D721Med (cell line): ENCODE measurements at regions not wholly inside any gene's neighbourhood (a gene's known extent, or its start where the extent isn't known, plus 50 kb on each side); places are given as distances from the start of the nearest gene placed in this dataset.

Experiments
- DNase-seq: peaks from one replicate; pipeline ENCODE4 v3.0.0; 2011; ENCODE audit warnings: low spot score; ENCODE audit not compliant: insufficient read length
- FAIRE-seq: peaks from 2 replicates; lab custom pipeline; 2011; peaks lifted over from hg19 to GRCh38; lab: Jason Lieb, UNC
- CTCF ChIP-seq: IDR thresholded peaks from 2 replicates; pipeline ENCODE4 v1.5.1; 2012; ENCODE audit warnings: mild to moderate bottlenecking, control low read depth; ENCODE audit not compliant: insufficient read depth; ENCODE audit errors: missing control alignments

- DNase-seq (no peak), FAIRE-seq (peak; percentile 46)
- TF ChIP-seq CTCF, result no peak
These were observed 187.2 kb upstream of the RGS6 start for GRCh38 chr14:71745072-71745471.

- FAIRE-seq (no peak), DNase-seq (no peak)
- TF ChIP-seq CTCF, result no peak
These were observed 184.0 kb upstream of the RGS6 start for GRCh38 chr14:71748196-71748595.

- DNase-seq (no peak), FAIRE-seq (no peak)
- no peak for TF ChIP-seq CTCF
These were observed 182.5 kb upstream of the RGS6 start for GRCh38 chr14:71749613-71750238.

GRCh38 chr14:71751264-71751663 lies 181.0 kb upstream of the RGS6 start:
- FAIRE-seq, result no peak

GRCh38 chr14:71752111-71752738 lies 180.0 kb upstream of the RGS6 start:
- FAIRE-seq (no peak), DNase-seq (no peak)
- TF ChIP-seq CTCF, result no peak

More at GRCh38 chr14:71751264-71751663, 181.0 kb upstream of the RGS6 start:
- DNase-seq, result no peak
- no peak for TF ChIP-seq CTCF

GRCh38 chr14:71753126-71753830 lies 179.0 kb upstream of the RGS6 start:
- no peak for FAIRE-seq
- peak; percentile 95 for TF ChIP-seq CTCF
- DNase-seq, result peak; percentile 76
